Nephron progenitor cell (in vitro differentiated cells): ENCODE measurements at regions not wholly inside any gene's neighbourhood (a gene's known extent, or its start where the extent isn't known, plus 50 kb on each side); places are given as distances from the start of the nearest gene placed in this dataset.

Experiments used
- DNase-seq: peaks from one replicate; pipeline ENCODE4 v3.0.0; 2021
- H3K27ac Mint-ChIP-seq: 2 replicates; pipeline ENCODE4 v1.8.0; 2021; ENCODE audit warnings: mild to moderate bottlenecking, moderate library complexity, mixed read lengths
- H3K27me3 Mint-ChIP-seq: 2 replicates; pipeline ENCODE4 v1.8.0; 2021; ENCODE audit warnings: mild to moderate bottlenecking, low read depth, mixed read lengths; ENCODE audit not compliant: poor library complexity
- H3K36me3 Mint-ChIP-seq: 2 replicates; pipeline ENCODE4 v1.8.0; 2021; ENCODE audit warnings: low read depth, mixed read lengths
- H3K4me1 Mint-ChIP-seq: 2 replicates; pipeline ENCODE4 v1.8.0; 2021; ENCODE audit warnings: mixed read lengths
- H3K4me3 Mint-ChIP-seq: 2 replicates; pipeline ENCODE4 v1.8.0; 2021; ENCODE audit warnings: mild to moderate bottlenecking, moderate library complexity, mixed read lengths
- H3K9me3 Mint-ChIP-seq: 2 replicates; pipeline ENCODE4 v1.8.0; 2021; ENCODE audit warnings: mild to moderate bottlenecking, moderate library complexity, mixed read lengths
- CTCF ChIP-seq: fragments of 200-600 bp; sonication (generic); IDR thresholded peaks from 2 replicates; pipeline ENCODE4 v1.5.0; 2021; ENCODE audit warnings: antibody characterized with exemption

GRCh38 chr13:27000686-27001085, 170.9 kb downstream of the USP12 start:
- no peak overlapping the region for H3K27ac Mint-ChIP-seq
- no peak for TF ChIP-seq CTCF
- peaks cover 29% of the 10 kb centered on the region for H3K9me3 Mint-ChIP-seq
- H3K4me1 Mint-ChIP-seq = peaks cover 18% of the 10 kb centered on the region
- no peak overlapping the region for H3K4me3 Mint-ChIP-seq
- DNase-seq = no peak
- H3K36me3 Mint-ChIP-seq = no peaks in the 10 kb centered on the region
- H3K27me3 Mint-ChIP-seq = peaks cover 51% of the 10 kb centered on the region

- H3K27ac Mint-ChIP-seq = no peak overlapping the region
- no peak for DNase-seq
- peaks cover 29% of the 10 kb centered on the region for H3K9me3 Mint-ChIP-seq
- TF ChIP-seq CTCF = no peak
- peaks cover 46% of the 10 kb centered on the region for H3K27me3 Mint-ChIP-seq
- peaks cover 11% of the 10 kb centered on the region for H3K4me1 Mint-ChIP-seq
- H3K4me3 Mint-ChIP-seq = no peak overlapping the region
- H3K36me3 Mint-ChIP-seq = no peaks in the 10 kb centered on the region
Measured at GRCh38 chr13:26999499-26999898, 172.1 kb downstream of the USP12 start.

- Mint-ChIP-seq H3K9me3 (peaks cover 19% of the 10 kb centered on the region), H3K36me3 (no peaks in the 10 kb centered on the region), H3K4me3 (no peak overlapping the region), H3K27me3 (peaks cover 35% of the 10 kb centered on the region), H3K4me1 (peaks cover 11% of the 10 kb centered on the region), H3K27ac (no peak overlapping the region)
- TF ChIP-seq CTCF = no peak
- DNase-seq = no peak
Measured at GRCh38 chr13:26998292-26998691, 173.3 kb downstream of the USP12 start.

GRCh38 chr13:26996965-26997752, 174.5 kb downstream of the USP12 start:
- no peak for TF ChIP-seq CTCF
- H3K36me3 Mint-ChIP-seq = no peaks in the 10 kb centered on the region
- H3K4me3 Mint-ChIP-seq = no peak overlapping the region
- peaks cover 12% of the 10 kb centered on the region for H3K4me1 Mint-ChIP-seq
- no peak overlapping the region for H3K27ac Mint-ChIP-seq
- H3K9me3 Mint-ChIP-seq = peaks cover 12% of the 10 kb centered on the region
- H3K27me3 Mint-ChIP-seq = peaks cover 30% of the 10 kb centered on the region
- DNase-seq = no peak

- H3K27me3 Mint-ChIP-seq = peaks cover 21% of the 10 kb centered on the region
- no peak for TF ChIP-seq CTCF
- peaks cover 12% of the 10 kb centered on the region for H3K9me3 Mint-ChIP-seq
- H3K4me3 Mint-ChIP-seq = no peak overlapping the region
- peak overlapping the region; percentile 2 for H3K27ac Mint-ChIP-seq
- DNase-seq = no peak
- H3K36me3 Mint-ChIP-seq = no peaks in the 10 kb centered on the region
- H3K4me1 Mint-ChIP-seq = peaks cover 21% of the 10 kb centered on the region
Measured at GRCh38 chr13:26995159-26995558, 176.5 kb downstream of the USP12 start.

GRCh38 chr13:26993780-26994179, 177.8 kb downstream of the USP12 start:
- peaks cover 12% of the 10 kb centered on the region for H3K9me3 Mint-ChIP-seq
- no peak overlapping the region for H3K4me3 Mint-ChIP-seq
- no peak for DNase-seq
- H3K27me3 Mint-ChIP-seq = peaks cover 21% of the 10 kb centered on the region
- no peaks in the 10 kb centered on the region for H3K36me3 Mint-ChIP-seq
- H3K27ac Mint-ChIP-seq = no peak overlapping the region
- peaks cover 35% of the 10 kb centered on the region for H3K4me1 Mint-ChIP-seq
- no peak for TF ChIP-seq CTCF
